Colonic mucosa (tissue), 4 donors: ENCODE measurements at regions not wholly inside any gene's neighbourhood (a gene's known extent, or its start where the extent isn't known, plus 50 kb on each side); places are given as distances from the start of the nearest gene placed in this dataset.

Experiments
- DNase-seq: peaks from one replicate; pipeline ENCODE4 v3.0.0-alpha.2; 2020
- H3K27ac ChIP-seq: fragments of 200-600 bp; one replicate; pipeline ENCODE4 v1.8.0; 2021
- H3K27me3 ChIP-seq: fragments of 200-600 bp; one replicate; pipeline ENCODE4 v1.8.0; 2021
- H3K36me3 ChIP-seq: fragments of 200-600 bp; one replicate; pipeline ENCODE4 v1.8.0; 2021
- H3K4me1 ChIP-seq: fragments of 200-600 bp; one replicate; pipeline ENCODE4 v1.8.0; 2021; ENCODE audit warnings: mild to moderate bottlenecking
- H3K4me3 ChIP-seq: fragments of 200-600 bp; one replicate; pipeline ENCODE4 v1.8.0; 2021
- H3K9ac ChIP-seq, 2 donors: one replicate each; pipeline ENCODE4 v1.7.0; 2013; ENCODE audit warnings: control low read depth in 2 of 2, low read depth in 2 of 2, low read length in 2 of 2
- H3K9me3 ChIP-seq: fragments of 200-600 bp; one replicate; pipeline ENCODE4 v1.8.0; 2021
- CTCF ChIP-seq: fragments of 200-600 bp; IDR thresholded peaks from one replicate; pipeline ENCODE4 v1.8.0; 2022; ENCODE audit warnings: antibody characterized with exemption, mild to moderate bottlenecking
- intact Hi-C: fragments of 100-400 bp; cut with DNase I; formaldehyde crosslinking; loops from one replicate; pipeline ENCODE4 v1.14.1; 2022
- donor health status: healthy.
- donor health status: DM: no; HTN: no; CAD: no.
- donor health status: DM: no; HTN: no; CAD: no.

GRCh38 chr9:118170032-118170955 lies 466.1 kb downstream of the TLR4 start:
- Histone ChIP-seq H3K27ac (no peak overlapping the region), H3K9me3 (no peaks in the 10 kb centered on the region), H3K4me3 (no peak overlapping the region), H3K9ac (no peak overlapping the region), H3K27me3 (no peaks in the 10 kb centered on the region), H3K36me3 (no peaks in the 10 kb centered on the region), H3K4me1 (no peaks in the 10 kb centered on the region)
- intact Hi-C loops, result loop anchor here (5.0 kb wide), 1 partner anchor 1192 kb away; no protein-coding TSS in a partner anchor
- TF ChIP-seq CTCF, result peak; percentile 57
- peak; percentile 24 for DNase-seq

GRCh38 chr9:118177241-118177640 lies 473.0 kb downstream of the TLR4 start:
- DNase-seq, result no peak
- H3K27ac ChIP-seq, result no peak overlapping the region
- no peaks in the 10 kb centered on the region for H3K36me3 ChIP-seq

GRCh38 chr9:118183576-118183975 lies 479.4 kb downstream of the TLR4 start:
- H3K9me3 ChIP-seq, result no peaks in the 10 kb centered on the region
- H3K4me3 ChIP-seq, result no peak overlapping the region
- no peak overlapping the region for H3K9ac ChIP-seq
- intact Hi-C loops, result no loop called here
- H3K36me3 ChIP-seq, result no peaks in the 10 kb centered on the region
- DNase-seq, result no peak
- H3K27ac ChIP-seq, result no peak overlapping the region
- no peak for TF ChIP-seq CTCF
- H3K4me1 ChIP-seq, result no peaks in the 10 kb centered on the region
- no peaks in the 10 kb centered on the region for H3K27me3 ChIP-seq

More at GRCh38 chr9:118177241-118177640, 473.0 kb downstream of the TLR4 start:
- Histone ChIP-seq H3K9me3 (no peaks in the 10 kb centered on the region), H3K27me3 (no peaks in the 10 kb centered on the region), H3K4me3 (no peak overlapping the region), H3K4me1 (no peaks in the 10 kb centered on the region), H3K9ac (no peak overlapping the region)
- intact Hi-C loops, result no loop called here
- TF ChIP-seq CTCF, result no peak

- H3K4me1 ChIP-seq, result no peaks in the 10 kb centered on the region
- H3K36me3 ChIP-seq, result no peaks in the 10 kb centered on the region
- no peak for DNase-seq
- H3K27ac ChIP-seq, result no peak overlapping the region
- H3K9me3 ChIP-seq, result no peaks in the 10 kb centered on the region
- H3K27me3 ChIP-seq, result no peaks in the 10 kb centered on the region
- no peak overlapping the region for H3K9ac ChIP-seq
- intact Hi-C loops, result no loop called here
- H3K4me3 ChIP-seq, result no peak overlapping the region
- TF ChIP-seq CTCF, result no peak
Observed at GRCh38 chr9:118187408-118187807, 483.2 kb downstream of the TLR4 start.

GRCh38 chr9:118189615-118190014 lies 485.4 kb downstream of the TLR4 start:
- Histone ChIP-seq H3K27me3 (no peaks in the 10 kb centered on the region), H3K9me3 (no peaks in the 10 kb centered on the region), H3K27ac (no peak overlapping the region), H3K36me3 (no peaks in the 10 kb centered on the region), H3K4me1 (no peaks in the 10 kb centered on the region), H3K4me3 (no peak overlapping the region), H3K9ac (no peak overlapping the region)
- DNase-seq, result no peak
- no peak for TF ChIP-seq CTCF
- intact Hi-C loops, result no loop called here
